ENCODE measurements at regions not wholly inside any gene's neighbourhood (a gene's known extent, or its start where the extent isn't known, plus 50 kb on each side); places are given as distances from the start of the nearest gene placed in this dataset.

- no peak for TF ChIP-seq EZH2 (IDR thresholded peaks at IDR 0.05; ENCODE audit: low read length, unreplicated experiment)
- TF ChIP-seq CTCF (conservative IDR thresholded peaks at IDR 0.05; ENCODE audit: low read depth, low read length) = no peak
- TF ChIP-seq EZH2phosphoT487 (IDR thresholded peaks at IDR 0.05; ENCODE audit: borderline replicate concordance, low read length) = no peak
Observed at GRCh38 chr3:166713787-166714186, 666.3 kb downstream of the ZBBX start.
